ENCODE measurements at regions not wholly inside any gene's neighbourhood (a gene's known extent, or its start where the extent isn't known, plus 50 kb on each side); places are given as distances from the start of the nearest gene placed in this dataset.

- 95% methylated on average over 1 of the region's 1 CpG for WGBS (ENCODE audit: insufficient coverage, insufficient replicate concordance, low lambda C conversion rate, missing lambda C conversion rate)
- DNase-seq (ENCODE audit: low read depth, low spot score), result no peak
- Histone ChIP-seq H3K4me2 (ENCODE audit: control insufficient read depth, insufficient read depth) (no peak overlapping the region), H3K4me1 (ENCODE audit: control insufficient read depth, insufficient read depth, low read length) (no peaks in the 10 kb centered on the region), H3K36me3 (ENCODE audit: control insufficient read depth in 2 of 2, insufficient read depth in 2 of 2, low read length in 1 of 2) (no peaks in the 10 kb centered on the region), H3K27ac (ENCODE audit: control insufficient read depth, insufficient read depth) (no peak overlapping the region), H4K20me1 (ENCODE audit: control insufficient read depth, insufficient read depth) (no peaks in the 10 kb centered on the region), H3K79me2 (ENCODE audit: control insufficient read depth, insufficient read depth, low read length) (no peaks in the 10 kb centered on the region), H3K27me3 (replicated peaks in 1 of 2; ENCODE audit: control insufficient read depth in 2 of 2, insufficient read depth in 2 of 2, low read length in 1 of 2) (no peaks in the 10 kb centered on the region), H3K9ac (ENCODE audit: control insufficient read depth, insufficient read depth, low read length) (no peak overlapping the region), H3K4me3 (no peak overlapping the region), H2AFZ (ENCODE audit: control insufficient read depth, low read depth, low read length) (no peak overlapping the region), H3K9me3 (replicated peaks; ENCODE audit: control insufficient read depth, insufficient read depth, low read length) (no peaks in the 10 kb centered on the region; the same call in 2 of the 3 replicates)
- SMC1A ChIA-PET (ENCODE audit: uncharacterized antibody, unreplicated experiment), result interaction anchor here (1.6 kb wide), 1 partner anchor 15 kb away, joined by 4 read pairs; no protein-coding TSS in a partner anchor
- no peak for ATAC-seq
- RAD21 ChIA-PET (ENCODE audit: unreplicated experiment), result no interaction called here
- TF ChIP-seq ATF7 (IDR thresholded peaks at IDR 0.05; ENCODE audit: low read depth) (no peak), CREM (IDR thresholded peaks at IDR 0.05; ENCODE audit: low read depth) (no peak), USF2 (IDR thresholded peaks at IDR 0.05; ENCODE audit: borderline replicate concordance, low read depth, low read length) (no peak), ATF2 (IDR thresholded peaks at IDR 0.05; ENCODE audit: low read length) (no peak), TAF1 (IDR thresholded peaks at IDR 0.05; ENCODE audit: borderline replicate concordance, low read depth, low read length) (no peak), BCLAF1 (IDR thresholded peaks at IDR 0.05) (no peak), IRF4 (IDR thresholded peaks at IDR 0.05; ENCODE audit: low read depth, low read length) (no peak), GATAD2B (conservative IDR thresholded peaks at IDR 0.05; ENCODE audit: low read depth) (no peak), ETV6 (conservative IDR thresholded peaks at IDR 0.05 in 1 of 2, IDR thresholded peaks at IDR 0.05 in 1 of 2; ENCODE audit: borderline replicate concordance in 1 of 2, low read depth in 1 of 2) (no peak), BHLHE40 (IDR thresholded peaks at IDR 0.05; ENCODE audit: borderline replicate concordance in 1 of 2, low read depth in 2 of 2, low read length in 1 of 2) (no peak), TARDBP (IDR thresholded peaks at IDR 0.05; ENCODE audit: borderline replicate concordance) (no peak), IRF5 (IDR thresholded peaks at IDR 0.05; ENCODE audit: borderline replicate concordance) (no peak), HDAC6 (IDR thresholded peaks at IDR 0.05; ENCODE audit: unreplicated experiment) (no peak)
- no peak for FAIRE-seq
- intact Hi-C loops (cut with micrococcal nuclease; ENCODE audit: unreplicated experiment), result no loop called here
- CTCF ChIA-PET, result no interaction called here
- POLR2A ChIA-PET, result no interaction called here
- BruUV-seq (replicated peaks), result no TSS peak
- in situ Hi-C loops (cut with MboI), result no loop called here
These were observed 293.0 kb upstream of the CNR1 start for GRCh38 chr6:88459189-88459588.
